ENCODE measurements at regions not wholly inside any gene's neighbourhood (a gene's known extent, or its start where the extent isn't known, plus 50 kb on each side); places are given as distances from the start of the nearest gene placed in this dataset.

- Histone ChIP-seq H4K91ac (ENCODE audit: insufficient read depth, low read depth, low read length) (no peak overlapping the region), H3K14ac (replicated peaks; ENCODE audit: low read depth, low read length) (no peak overlapping the region), H3K56ac (ENCODE audit: extremely low read depth, insufficient read depth, low read length) (no peak overlapping the region), H3K4me2 (ENCODE audit: low read depth, low read length) (no peak overlapping the region), H3K27ac (ENCODE audit: insufficient read depth, low read length) (no peak overlapping the region), H3K4me1 (ENCODE audit: control insufficient read depth, insufficient read depth, low read length) (no peaks in the 10 kb centered on the region), H2AFZ (replicated peaks; ENCODE audit: low read length, poor library complexity) (no peak overlapping the region), H2AK9ac (replicated peaks; ENCODE audit: low read depth, low read length, poor library complexity) (no peak overlapping the region), H2AK5ac (ENCODE audit: low read depth, low read length) (no peak overlapping the region), H3K4me3 (ENCODE audit: insufficient read depth, low read depth, low read length) (no peak overlapping the region), H3K23ac (ENCODE audit: low read depth, low read length) (no peak overlapping the region), H2BK5ac (ENCODE audit: low read depth, low read length, poor library complexity, severe bottlenecking) (no peak overlapping the region), H4K5ac (ENCODE audit: low read depth, low read length) (no peak overlapping the region), H3K9me3 (ENCODE audit: control insufficient read depth, insufficient read depth, low read length) (no peaks in the 10 kb centered on the region), H4K8ac (ENCODE audit: low read depth in 2 of 2, low read length in 2 of 2) (no peak overlapping the region), H3K9ac (ENCODE audit: low read depth, low read length) (no peak overlapping the region), H2BK15ac (ENCODE audit: low read depth, low read length) (no peak overlapping the region), H4K20me1 (ENCODE audit: insufficient read depth, low read length) (no peaks in the 10 kb centered on the region), H2BK120ac (ENCODE audit: low read depth, low read length) (no peak overlapping the region), H3K27me3 (ENCODE audit: control insufficient read depth, insufficient read depth, low read length) (no peaks in the 10 kb centered on the region), H3K79me1 (ENCODE audit: low read depth in 1 of 2, low read length in 2 of 2) (no peaks in the 10 kb centered on the region), H2BK20ac (ENCODE audit: low read depth, low read length) (no peak overlapping the region), H3K4ac (ENCODE audit: low read depth, low read length) (no peak overlapping the region), H3K36me3 (ENCODE audit: control insufficient read depth, insufficient read depth, low read length) (no peaks in the 10 kb centered on the region), H3K9me1 (ENCODE audit: insufficient read depth, low read length) (no peaks in the 10 kb centered on the region), H3K18ac (ENCODE audit: low read depth, low read length) (no peak overlapping the region)
- no peak for DNase-seq
- WGBS, 2 experiments (ENCODE audit: extremely low coverage in 2 of 2, insufficient read length in 1 of 2), result no CpG with 5 or more reads among the region's 3 CpGs
- no TSS peak for BruUV-seq (replicated peaks)
- ATAC-seq (ENCODE audit: low read depth), result no peak
- dilution Hi-C loops (cut with HindIII; ENCODE audit: low sequenced_read_pairs, unreplicated experiment) (no loop called here), intact Hi-C loops (cut with micrococcal nuclease) (no loop called here), in situ Hi-C loops (cut with MboI; ENCODE audit: low sequenced_read_pairs) (no loop called here)
- ChIA-PET POLR2A (ENCODE audit: unreplicated experiment) (no interaction called here), CTCF (no interaction called here)
- TF ChIP-seq RAD21 (IDR thresholded peaks at IDR 0.05; ENCODE audit: low read length) (no peak), MAFK (IDR thresholded peaks at IDR 0.05; ENCODE audit: low read depth, low read length) (no peak), USF2 (IDR thresholded peaks at IDR 0.05; ENCODE audit: low read depth, low read length) (no peak), RCOR1 (IDR thresholded peaks at IDR 0.05; ENCODE audit: insufficient replicate concordance, low read length) (no peak), MAZ (IDR thresholded peaks at IDR 0.05; ENCODE audit: borderline replicate concordance, low read depth, low read length) (no peak), MXI1 (IDR thresholded peaks at IDR 0.05; ENCODE audit: borderline replicate concordance, low read depth, low read length) (no peak), ELK1 (IDR thresholded peaks at IDR 0.05; ENCODE audit: borderline replicate concordance, low read depth, low read length) (no peak), CTCF (conservative IDR thresholded peaks at IDR 0.05; ENCODE audit: low read depth, low read length) (no peak), FOS (IDR thresholded peaks at IDR 0.05; ENCODE audit: low read depth, low read length) (no peak), NFE2L2 (IDR thresholded peaks at IDR 0.05; ENCODE audit: low read depth, low read length) (no peak), CHD1 (IDR thresholded peaks at IDR 0.05; ENCODE audit: low read depth, low read length) (no peak)
Measured at GRCh38 chr13:34842466-34842865, 99.6 kb upstream of the NBEA start.

All from IMR-90 (cell line).